Stimulated activated CD8-positive, alpha-beta memory T cell treated with anti-CD3 and anti-CD28 coated beads, Interleukin-7, amount 100 ng/mL, for 4 hours (primary cell): ENCODE measurements at regions not wholly inside any gene's neighbourhood (a gene's known extent, or its start where the extent isn't known, plus 50 kb on each side); places are given as distances from the start of the nearest gene placed in this dataset.

ENCODE experiments used
- DNase-seq, 2 donors: peaks; one replicate each; pipeline ENCODE4 v3.0.0-alpha.2; 2020; ENCODE audit warnings: low read depth in 2 of 2

DNA sequence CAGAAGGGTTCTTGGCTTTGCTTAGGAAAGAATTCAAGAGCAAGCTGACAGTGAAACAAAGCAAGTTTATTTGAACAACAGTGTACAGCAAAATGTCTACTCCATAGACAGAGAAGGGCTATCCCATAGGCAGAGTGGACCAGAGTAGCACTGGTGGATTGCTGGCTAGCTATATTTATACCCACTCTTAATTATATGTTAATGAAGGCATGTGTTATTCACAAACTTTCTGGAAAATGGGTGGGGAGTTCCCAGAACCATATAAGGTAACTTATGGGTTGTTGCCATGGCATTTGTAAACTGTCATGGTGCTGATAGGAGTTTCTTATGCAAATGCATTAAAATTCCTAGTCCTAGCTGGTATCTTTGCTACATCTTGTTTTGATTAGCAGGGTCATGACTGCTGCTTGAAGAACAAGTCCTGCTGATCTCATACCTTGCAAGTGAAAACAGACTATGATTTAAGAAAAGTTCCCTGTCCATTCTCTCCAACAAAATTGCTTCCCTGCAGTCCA is 330.5 kb downstream of the BUD13 start:
- DNase-seq = no peak

GRCh38 chr11:116439361-116439677 is 333.5 kb downstream of the BUD13 start:
- no peak for DNase-seq

GRCh38 chr11:116438651-116439360 is 334.0 kb downstream of the BUD13 start:
- no peak for DNase-seq

GRCh38 chr11:116434986-116435385 is 337.8 kb downstream of the BUD13 start:
- DNase-seq = no peak

- DNase-seq = no peak
Measured at GRCh38 chr11:116432301-116432700, 340.5 kb downstream of the BUD13 start.

DNA sequence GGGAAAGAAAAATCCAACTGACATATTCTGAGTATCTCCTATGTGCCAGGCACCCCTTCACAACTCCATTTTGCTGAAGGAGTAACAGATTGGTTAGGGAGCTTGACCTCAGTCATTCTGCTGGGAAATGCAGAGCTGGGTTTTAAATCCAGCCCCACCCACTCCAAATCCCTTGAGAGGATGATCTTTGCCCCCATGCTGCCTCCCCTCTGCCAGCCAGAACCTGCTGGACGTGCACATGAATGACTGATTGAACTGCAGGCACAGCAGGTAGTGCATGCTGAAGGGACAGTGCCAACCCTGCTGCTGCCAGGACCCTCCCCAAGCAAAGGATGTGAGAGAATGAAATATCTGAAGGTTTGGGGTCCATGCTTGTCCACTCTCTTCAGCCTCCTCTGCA is 340.9 kb downstream of the BUD13 start:
- DNase-seq = no peak

DNA sequence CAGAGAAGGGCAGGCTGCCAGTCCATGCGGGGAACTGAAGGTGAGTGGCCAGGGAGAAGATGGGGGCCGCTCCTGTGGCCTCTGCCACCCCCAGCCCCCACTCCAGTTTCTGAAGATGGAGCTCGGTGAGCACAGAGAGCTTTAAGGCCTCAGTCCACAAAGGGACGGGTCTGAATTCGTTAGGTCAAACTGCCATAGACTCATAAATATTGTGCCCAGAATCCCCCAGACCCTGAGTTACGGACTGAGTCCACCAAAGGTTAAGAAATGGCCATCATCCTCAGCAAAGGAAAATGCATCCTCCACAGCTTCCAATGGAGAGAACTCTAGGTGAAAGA is 344.2 kb downstream of the BUD13 start:
- no peak for DNase-seq

GRCh38 chr11:116427903-116428637 is 344.7 kb downstream of the BUD13 start:
- no peak for DNase-seq

- no peak for DNase-seq
Measured at GRCh38 chr11:116427337-116427902, 345.4 kb downstream of the BUD13 start.

GRCh38 chr11:116426761-116427160 is 346.0 kb downstream of the BUD13 start:
- DNase-seq = no peak

DNA sequence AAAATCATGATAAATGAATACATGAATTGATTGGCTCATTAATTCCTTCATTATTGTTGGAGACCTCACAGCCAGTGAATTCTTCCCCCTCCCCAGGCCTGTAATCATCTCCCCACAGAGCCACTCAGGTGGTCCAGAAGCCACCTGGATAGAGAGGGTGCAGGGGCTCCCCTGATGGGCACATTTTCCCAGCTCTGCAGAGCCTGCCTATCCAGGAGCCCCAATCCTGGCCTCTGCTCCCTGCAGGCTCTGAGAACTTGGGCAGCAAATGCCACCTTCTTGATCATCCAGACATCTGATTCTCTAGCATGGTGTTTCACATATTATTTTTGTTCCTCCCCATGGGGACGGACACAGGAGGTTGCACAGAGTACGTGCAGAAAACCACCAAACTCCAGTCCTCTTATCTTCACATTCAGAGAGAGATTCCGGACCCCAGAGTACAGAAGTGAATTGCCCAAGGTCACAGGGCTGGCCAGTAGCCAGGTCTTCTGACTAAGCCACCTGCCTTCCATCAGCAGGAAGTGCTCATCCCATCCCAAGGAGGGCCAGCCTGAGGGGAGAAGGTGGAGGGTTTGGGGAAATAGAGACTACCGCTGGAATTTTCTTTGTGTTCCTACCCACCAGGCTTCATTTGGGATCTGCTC is 348.0 kb downstream of the BUD13 start:
- DNase-seq = no peak

DNA sequence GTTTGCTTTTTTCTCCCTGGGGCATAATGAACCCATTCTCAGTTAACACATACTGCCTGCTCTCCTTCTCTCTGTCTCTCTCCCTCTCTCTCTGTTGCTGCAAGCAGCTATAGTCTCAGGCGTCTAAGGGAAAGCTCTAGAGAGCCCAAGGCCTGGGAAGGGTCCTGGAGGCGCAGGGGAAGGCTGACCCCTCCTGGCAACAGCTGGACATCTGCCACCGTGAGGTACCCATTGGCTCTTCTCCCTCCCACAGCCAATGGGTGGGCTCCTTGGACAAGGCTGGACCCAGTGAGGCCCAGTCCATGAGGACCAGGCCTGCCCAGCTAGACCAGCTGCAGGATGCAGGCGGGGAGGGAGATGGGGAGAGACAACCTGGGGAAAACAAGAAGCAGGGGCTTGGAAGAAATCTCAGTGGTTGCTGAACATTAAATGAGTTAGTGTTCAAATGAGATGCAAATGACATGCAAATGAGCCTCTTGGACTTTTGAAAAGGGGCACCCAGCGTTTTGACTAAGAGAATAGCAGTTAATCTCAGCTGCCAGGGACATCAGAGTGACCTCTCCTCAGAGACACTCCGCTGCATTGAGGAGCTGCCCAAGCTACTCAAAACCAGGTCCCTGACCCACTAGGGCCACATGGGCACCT is 349.7 kb downstream of the BUD13 start:
- DNase-seq = no peak

DNA sequence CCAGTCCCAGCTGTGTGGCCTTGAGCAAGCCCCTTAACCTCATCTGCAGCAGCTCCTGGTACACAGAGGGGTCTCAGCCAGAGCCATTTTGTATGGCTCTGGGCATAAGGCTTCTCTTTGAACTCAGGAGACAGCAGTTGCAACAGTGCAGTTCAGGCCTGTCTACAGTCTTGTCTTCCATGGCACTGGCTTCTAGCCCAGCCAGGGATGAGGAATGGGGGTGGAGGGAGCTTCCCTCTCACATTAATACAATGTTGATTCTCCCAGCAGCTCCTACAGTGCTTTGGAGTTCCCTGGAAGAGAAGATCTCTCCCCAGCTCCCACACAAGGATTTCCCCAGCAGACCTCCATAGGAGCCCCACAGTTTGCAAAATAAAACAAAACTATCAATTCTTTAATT is 350.2 kb downstream of the BUD13 start:
- DNase-seq = no peak

- no peak for DNase-seq
Measured at GRCh38 chr11:116421529-116422185, 351.1 kb downstream of the BUD13 start.

GRCh38 chr11:116420770-116421528 is 351.8 kb downstream of the BUD13 start:
- no peak for DNase-seq

- no peak for DNase-seq
Measured at GRCh38 chr11:116420030-116420429, 352.8 kb downstream of the BUD13 start.

GRCh38 chr11:116418388-116419041 is 354.3 kb downstream of the BUD13 start:
- no peak for DNase-seq

DNA sequence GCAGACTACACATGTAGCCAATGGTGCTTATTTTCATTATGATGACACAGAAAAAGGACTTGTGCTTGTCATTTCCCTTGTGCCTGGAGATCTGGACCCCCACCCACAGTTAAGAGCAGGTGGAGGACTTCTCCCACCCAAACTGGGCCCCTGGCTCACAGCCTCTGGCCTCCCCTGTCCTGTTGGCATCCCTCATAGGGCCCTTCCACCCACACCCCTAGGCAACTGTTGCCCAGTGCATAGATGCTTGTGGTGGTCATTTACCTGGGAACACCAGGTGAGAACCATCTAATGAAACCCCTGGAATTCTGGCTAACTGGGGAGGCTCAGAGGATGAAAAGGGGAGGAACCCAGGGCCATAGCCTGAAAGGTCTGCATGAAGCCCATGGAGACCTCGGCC is 355.9 kb downstream of the BUD13 start:
- no peak for DNase-seq

DNA sequence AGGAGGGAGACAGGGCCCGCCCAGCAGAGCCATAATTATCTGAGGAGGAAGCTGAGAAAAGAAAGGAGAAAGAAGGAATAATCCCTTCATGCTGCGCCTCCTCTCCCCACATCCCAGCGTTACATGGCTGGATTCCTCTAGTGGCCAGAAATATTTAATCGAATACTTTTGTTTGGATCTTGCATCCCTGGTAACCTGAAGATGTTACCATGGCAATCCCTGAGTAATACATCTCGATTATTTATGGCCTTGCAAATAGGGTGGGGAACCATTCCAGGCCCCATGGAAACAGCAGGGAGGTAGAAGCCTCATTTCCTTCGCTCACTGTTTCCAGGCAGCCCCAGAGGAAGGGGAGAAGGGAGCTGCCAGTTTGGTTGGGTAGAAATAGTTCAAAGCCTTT is 357.7 kb downstream of the BUD13 start:
- DNase-seq = no peak

DNA sequence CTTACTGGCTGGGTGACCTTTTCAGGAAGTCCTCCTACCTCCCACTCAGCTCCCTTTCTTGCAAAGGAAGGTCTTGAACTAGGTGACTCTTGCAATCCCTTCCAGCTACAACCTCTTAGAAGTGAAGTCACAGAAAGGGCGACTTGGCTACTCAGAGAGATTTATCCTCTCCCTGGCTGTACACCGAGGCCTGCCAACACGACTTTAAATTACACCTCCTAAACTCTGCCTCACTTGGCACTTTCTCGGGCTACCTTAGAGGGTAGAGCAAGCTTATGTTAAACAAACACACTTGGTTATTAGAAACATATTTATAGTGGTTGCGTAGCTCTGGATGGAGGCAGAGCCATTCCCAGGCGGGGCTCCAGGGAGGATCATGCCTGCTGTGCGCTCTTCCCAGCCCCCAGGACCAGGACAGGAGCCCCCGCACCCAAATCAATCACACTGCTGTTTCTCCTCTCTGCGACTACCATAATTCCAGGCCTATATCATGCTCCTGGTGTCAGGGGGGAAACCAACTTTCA is 358.4 kb downstream of the BUD13 start:
- no peak for DNase-seq
